NCI-H460 (cell line): ENCODE measurements at regions not wholly inside any gene's neighbourhood (a gene's known extent, or its start where the extent isn't known, plus 50 kb on each side); places are given as distances from the start of the nearest gene placed in this dataset.

Source experiments
- DNase-seq: peaks from one replicate; pipeline ENCODE4 v3.0.0-alpha.2; 2016; ENCODE audit warnings: low read depth; ENCODE audit errors: extremely low read depth

- DNase-seq: no peak
Observed at GRCh38 chr10:21100871-21101514, 203.9 kb upstream of the NEBL start.

- DNase-seq: no peak
Observed at GRCh38 chr10:21100190-21100589, 203.1 kb upstream of the NEBL start.

- no peak for DNase-seq
Observed at GRCh38 chr10:21099291-21100062, 202.4 kb upstream of the NEBL start.

GRCh38 chr10:21097926-21098355, 200.8 kb upstream of the NEBL start:
- DNase-seq: no peak

GRCh38 chr10:21095494-21096055, 198.5 kb upstream of the NEBL start:
- DNase-seq: no peak

GRCh38 chr10:21095073-21095472, 198.0 kb upstream of the NEBL start:
- DNase-seq: no peak

- no peak for DNase-seq
Observed at GRCh38 chr10:21092683-21093524, 195.8 kb upstream of the NEBL start.

- no peak for DNase-seq
Observed at GRCh38 chr10:21090609-21091082, 193.5 kb upstream of the NEBL start.

GRCh38 chr10:21087476-21087875, 190.4 kb upstream of the NEBL start:
- DNase-seq: no peak

- DNase-seq: no peak
Observed at GRCh38 chr10:21084700-21085099, 187.6 kb upstream of the NEBL start.

GRCh38 chr10:21083861-21084260, 186.8 kb upstream of the NEBL start:
- DNase-seq: no peak

GRCh38 chr10:21082206-21082605, 185.1 kb upstream of the NEBL start:
- DNase-seq: no peak

- DNase-seq: no peak
Observed at GRCh38 chr10:21080261-21080660, 183.2 kb upstream of the NEBL start.

- DNase-seq: no peak
Observed at GRCh38 chr10:21079330-21079658, 182.2 kb upstream of the NEBL start.

- DNase-seq: peak; percentile 64
Observed at GRCh38 chr10:21078410-21079329, 181.6 kb upstream of the NEBL start.

GRCh38 chr10:21077681-21078080, 180.6 kb upstream of the NEBL start:
- DNase-seq: no peak

- no peak for DNase-seq
Observed at GRCh38 chr10:21076381-21076780, 179.3 kb upstream of the NEBL start.

GRCh38 chr10:21075880-21076279, 178.8 kb upstream of the NEBL start:
- no peak for DNase-seq

GRCh38 chr10:21071001-21071673, 174.0 kb upstream of the NEBL start:
- no peak for DNase-seq
